NCI-H2107 treated with DMSO at 0.1 percent for 48 hours (cell line): ENCODE measurements at regions not wholly inside any gene's neighbourhood (a gene's known extent, or its start where the extent isn't known, plus 50 kb on each side); places are given as distances from the start of the nearest gene placed in this dataset.
"Not testable (repeated sequence)": the region's sequence is repeated elsewhere in the genome, so short reads cannot be mapped to it uniquely, and the experiment has no call there.

Experiments
- DNase-seq: peaks from one replicate; lab custom pipeline; 2025; ENCODE audit not compliant: unreplicated experiment; lab: John Stamatoyannopoulos, UW

DNA sequence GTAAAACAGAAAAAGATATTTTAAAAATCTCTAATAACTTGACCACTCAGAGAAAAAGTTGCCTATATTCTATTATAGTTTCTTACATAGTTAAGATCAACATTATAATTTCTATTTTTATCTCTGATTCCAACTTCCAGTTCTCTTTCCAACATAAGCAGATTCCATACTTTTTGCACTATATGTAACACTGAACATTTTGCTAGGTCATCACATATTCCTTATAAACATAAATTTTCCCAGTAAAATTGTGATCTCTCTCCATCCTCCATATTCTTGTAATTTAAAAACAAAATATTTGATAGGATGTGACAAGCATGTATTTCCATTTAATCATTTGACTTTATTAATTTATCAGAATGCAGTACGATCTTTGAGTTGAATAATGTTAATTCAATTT is 170.4 kb upstream of the THSD7A start:
- DNase-seq, result no peak

DNA sequence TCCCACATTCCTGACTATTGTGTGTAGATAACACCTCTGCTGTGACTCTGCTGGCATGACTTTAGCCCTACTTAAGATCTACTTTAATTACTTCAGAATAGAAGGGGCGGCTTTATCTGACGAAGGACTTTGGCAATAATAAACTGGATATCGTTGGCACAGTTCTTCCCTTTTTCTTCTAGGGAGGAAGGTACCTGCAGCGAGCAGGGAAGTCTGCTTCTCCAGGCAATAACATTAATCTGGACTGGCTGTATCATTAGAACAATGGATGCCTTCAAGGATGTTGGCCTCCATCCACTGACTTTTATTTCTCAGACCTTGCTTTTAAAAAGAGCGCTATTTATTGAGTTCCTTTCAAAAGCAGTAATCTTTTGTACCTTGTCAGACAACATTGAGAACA is 172.6 kb upstream of the THSD7A start:
- DNase-seq, result no peak

DNA sequence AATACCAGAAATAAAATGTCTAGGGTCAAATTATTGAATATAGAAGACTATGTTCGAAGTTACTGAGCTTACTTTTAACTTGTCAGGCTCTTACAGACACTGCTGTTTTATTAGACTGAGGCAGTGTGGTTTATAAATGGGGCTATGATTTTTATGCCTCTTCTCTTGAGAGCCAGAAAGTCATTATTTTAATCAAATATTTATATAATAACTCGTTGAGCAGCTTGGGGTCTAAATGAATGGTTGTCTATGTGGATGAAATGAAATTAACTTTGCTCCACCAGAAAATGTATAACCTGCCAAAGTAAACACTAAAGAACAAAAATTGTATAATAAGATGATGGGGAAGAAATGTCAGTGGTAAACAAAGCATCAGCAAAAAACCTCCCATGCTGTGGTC is 175.6 kb upstream of the THSD7A start:
- no peak for DNase-seq

DNA sequence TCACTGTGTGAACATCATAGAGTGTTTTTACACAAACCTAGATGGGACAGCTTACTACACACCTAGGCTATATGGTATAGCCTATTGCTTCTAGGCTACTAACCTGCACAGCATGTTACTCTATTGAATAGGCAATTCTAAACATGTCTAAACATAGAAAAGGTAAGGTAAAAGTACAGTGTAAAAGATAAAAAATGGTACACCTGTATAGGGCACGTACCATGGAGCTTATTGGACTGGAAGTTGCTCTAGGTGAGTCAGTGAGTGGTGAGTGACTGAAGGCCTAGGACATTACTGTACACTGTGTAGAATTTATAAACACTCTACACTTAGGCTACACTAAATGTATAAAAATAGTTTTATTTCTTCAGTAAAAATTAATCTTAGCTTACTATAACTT is 182.0 kb upstream of the THSD7A start:
- no peak for DNase-seq

DNA sequence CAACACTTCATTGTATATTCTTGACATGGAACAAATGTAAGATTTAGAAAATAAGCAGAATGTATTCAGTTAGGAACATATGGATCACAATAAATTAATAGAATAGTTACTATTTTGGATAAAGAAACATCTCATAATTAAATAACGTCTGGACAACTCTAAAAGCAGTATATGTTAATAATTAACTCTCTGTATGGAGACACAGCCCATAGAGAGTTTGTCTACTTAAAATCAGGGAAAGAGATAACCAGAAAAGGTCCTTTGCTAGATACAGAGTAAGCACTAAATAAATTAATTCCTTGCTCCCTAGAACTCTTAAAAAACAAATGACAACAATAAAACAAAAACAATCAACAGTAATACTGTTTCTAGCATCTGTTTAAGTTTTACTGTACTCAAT is 184.4 kb upstream of the THSD7A start:
- no peak for DNase-seq

DNA sequence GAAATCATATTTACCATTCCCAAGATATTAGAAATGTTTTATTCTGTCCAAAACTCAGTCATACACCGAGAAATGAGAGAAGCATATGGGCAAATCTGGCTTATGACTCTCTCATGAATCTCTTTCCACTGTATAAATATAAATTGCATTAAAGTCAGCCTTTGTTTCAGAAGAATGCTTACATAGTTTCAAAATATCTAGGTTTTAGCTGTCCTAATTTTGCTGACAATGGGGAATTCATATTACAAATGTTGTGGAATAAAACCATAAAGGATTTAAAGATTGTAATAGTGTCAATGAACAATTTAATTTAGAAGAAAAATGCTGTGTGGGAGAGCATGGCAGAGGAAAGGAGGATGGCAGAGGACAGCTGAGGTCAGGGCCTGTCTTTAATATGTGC is 185.0 kb upstream of the THSD7A start:
- DNase-seq, result no peak

DNA sequence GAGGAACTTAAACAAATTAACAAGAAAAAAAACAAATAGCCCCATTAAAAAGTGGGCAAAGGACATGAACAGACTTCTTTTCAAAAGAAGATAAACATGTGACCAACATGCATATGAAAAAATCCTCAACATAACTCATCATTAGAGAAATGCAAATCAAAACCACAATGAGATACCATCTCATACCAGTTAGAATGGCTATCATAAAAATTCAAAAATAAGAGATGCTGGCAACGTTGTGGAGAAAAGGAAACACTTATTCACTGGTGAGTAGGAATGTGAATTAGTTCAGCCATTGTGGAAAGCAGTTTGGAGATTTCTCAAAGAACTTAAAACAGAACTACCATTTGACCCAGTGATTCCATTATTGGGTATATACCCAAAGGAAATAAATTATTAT is 189.1 kb upstream of the TMEM106B start:
- DNase-seq, result not testable (repeated sequence)

DNA sequence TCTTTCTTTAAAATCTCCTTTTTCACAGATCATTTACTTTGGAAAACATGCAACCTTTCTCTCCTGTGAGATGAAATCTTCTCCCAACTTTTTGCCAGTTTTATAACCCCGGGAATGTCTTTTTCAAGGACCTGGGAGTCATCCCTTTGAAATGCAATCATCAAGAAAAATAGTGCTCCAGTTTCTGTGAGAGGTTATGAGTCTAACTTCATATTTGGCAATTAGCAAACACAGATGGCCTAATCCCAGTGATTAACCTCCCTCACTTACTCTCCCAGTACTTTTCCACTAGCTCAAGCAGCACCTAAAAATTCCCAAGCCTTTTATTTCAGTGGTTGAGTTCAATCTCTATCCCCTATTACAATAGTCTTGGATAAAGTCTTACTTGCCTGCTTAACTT is 185.8 kb upstream of the TMEM106B start:
- no peak for DNase-seq

DNA sequence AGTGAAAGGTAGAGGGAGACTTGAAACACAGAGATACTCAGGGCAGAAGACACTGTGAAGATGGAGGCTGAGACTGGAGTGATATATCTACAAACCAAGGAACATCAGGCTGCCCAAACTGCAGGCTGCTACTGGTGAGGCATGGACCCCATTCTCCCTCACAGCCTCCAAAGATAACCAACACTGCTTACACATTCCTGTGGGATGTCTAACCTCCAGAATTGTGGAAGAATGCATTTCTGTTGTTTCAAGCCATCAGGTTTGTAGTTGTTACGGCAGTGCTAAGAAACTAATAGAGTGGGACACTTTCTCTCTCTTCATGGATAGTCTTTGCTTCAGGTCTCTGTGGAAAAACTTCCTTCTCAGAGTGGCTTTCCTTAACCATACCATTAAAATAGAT is 182.6 kb upstream of the TMEM106B start:
- no peak for DNase-seq

DNA sequence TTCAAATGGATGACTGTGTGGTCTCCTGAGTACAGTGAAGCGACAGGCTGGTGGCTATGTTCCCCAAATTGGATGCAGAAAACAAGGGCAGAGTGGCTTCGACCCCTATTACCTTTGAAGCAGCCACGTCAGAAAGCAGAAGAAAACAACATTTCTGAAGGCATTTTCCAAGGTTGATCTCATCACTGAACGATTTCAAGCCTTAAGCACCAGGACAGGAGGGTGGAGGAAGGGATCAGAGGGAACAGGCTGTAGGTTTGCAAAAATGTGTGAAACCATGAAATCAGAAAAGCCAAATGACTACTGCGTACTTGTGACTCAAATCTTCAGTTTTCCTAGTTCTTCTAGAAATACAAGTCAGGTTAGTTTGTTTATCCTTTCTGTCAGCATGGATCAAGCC is 181.0 kb upstream of the TMEM106B start:
- DNase-seq, result no peak

DNA sequence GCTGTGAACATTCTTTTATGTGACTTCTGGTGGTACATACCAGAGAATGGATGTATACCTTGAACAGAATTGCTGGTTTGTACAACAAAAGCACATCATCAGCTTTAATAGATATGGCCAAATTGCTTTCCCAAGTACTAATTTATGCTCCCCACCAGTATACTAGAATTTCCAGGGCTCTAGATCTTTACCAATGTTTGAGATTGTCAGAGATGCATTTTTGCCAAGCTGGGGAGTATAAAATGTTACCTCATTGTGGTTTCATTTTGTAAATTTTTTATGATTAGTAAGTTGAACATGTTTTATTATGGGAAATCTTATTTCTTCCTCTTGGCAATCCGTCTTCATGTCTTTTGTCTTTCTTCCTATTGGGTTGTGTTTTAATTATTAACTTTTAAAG is 179.9 kb upstream of the TMEM106B start:
- no peak for DNase-seq

DNA sequence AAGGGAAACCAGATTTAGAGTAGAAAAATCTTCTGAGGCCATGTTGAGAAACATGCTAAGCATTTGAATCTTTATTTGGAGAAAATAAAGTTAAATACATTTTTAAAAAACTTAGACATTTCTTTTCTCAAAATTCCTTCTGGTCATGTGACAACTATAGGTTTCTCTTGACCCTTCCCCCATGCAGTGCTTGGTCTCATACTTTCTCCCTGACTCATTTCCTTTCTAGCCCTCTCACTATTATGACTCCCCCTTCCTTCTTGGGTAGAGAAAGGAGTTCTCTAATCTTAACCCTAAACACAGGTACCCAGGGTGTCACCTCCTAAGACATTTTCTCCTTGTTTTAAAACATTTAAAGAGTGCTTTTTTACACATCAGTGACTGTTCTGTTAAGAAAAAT is 179.5 kb upstream of the TMEM106B start:
- DNase-seq, result no peak

DNA sequence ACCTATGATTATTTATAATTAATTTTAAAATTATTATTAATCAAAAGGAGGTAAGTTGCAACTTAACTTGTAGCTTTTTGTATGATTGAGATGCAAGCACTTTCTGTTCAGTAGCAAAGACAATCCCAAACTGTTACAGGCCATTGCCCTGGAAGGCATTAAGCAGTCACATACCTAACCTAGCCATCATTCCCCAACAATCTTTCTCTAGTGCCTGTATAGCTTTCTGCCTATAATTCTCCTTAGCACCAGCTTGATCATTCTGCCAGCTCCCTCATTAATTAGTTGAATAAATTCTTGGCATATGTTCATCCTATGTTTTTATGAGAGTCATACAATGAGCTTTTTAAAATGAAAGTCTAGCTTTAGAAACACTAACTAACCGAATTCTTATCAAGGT is 178.9 kb upstream of the TMEM106B start:
- DNase-seq, result no peak

DNA sequence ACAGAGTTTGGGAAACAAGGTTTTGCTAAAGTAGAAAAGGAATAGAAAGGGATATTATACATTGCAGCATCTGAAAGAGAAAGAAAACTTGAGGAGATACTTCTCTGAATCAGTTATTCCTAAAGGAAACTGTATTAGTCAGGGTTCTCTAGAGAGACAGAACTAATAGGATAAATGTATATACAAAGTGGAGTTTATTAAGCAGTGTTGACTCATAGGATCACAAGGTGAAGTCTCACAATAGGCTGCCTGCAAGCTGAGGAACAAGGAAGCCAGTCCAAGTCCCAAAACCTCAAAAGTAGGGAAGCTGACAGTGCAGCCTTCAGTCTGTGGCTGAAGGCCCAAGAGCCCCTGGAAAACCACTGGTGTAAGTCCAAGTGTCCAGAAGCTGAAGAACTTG is 167.6 kb upstream of the TMEM106B start:
- DNase-seq, result not testable (repeated sequence)

DNA sequence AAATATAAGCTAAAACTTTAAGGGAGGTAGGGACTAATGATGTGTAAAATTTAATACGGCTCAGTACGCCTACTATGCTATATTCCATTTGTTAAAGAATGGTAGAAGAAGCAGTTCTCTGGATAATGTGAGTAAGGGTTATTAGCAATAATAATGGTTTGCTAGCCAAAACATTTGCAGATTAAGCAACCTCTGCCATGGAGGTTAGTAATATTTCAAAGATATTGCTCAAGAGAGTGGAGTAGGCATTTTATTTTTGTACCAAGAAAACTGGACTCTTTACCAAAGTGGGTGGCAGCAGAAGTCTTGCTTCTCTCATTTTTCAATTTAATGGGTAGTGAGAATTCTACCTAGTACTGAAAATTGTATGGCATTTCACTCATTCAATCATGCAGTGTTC is 158.9 kb upstream of the TMEM106B start:
- no peak for DNase-seq

DNA sequence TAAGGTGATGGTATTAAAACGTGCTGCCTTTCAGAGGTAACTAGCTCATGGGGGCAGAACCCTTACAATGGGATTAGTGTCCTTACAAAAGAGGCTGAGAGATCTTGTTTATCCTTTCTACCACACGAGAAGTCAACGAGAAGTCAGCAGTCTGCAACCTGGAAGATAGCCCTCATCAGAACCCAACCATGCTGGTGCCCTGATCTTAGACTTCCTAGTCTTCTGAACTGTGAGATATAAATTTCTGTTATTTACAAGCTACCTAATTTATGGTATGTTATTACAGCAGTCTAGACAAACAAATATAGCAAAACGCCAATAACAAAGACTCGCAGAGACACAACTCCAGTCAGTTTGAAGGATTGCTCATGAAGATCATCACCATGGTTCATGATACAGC is 157.5 kb upstream of the TMEM106B start:
- no peak for DNase-seq

DNA sequence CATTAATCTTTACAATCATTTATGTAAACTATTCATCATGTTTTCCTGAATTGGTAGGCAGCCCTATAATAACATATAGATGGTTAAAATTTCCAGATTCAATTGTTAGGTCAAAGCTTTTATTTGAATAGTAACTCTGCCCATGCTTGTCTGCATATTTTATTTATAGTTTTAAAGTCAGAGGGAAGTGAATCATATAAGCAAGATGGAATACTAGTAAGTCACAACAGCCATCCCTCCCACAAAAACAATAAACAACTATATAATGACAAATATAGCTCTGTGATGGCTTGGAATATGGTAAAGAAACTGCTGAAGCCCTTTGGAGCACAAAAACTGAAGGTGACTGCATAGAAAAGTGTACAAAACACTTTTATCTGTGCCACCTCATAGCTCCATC is 156.3 kb upstream of the TMEM106B start:
- DNase-seq, result no peak

DNA sequence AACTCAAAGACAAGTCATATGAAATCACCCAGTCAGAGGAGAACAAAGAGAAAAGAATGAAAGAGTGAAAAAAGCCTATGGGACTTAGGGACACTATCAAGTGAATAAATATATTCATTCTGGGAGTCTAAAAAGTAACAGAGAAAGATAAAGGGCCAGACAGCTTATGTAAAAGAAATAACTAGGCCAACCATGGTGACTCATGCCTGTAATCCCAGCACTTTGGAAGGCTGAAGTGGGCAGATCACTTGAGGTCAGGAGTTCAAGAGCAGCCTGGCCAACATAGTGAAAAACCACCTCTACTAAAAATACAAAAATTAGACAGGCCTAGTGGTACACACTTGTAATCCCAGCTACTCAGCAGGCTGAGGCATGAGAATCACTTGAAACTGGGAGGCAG is 154.7 kb upstream of the TMEM106B start:
- no peak for DNase-seq

DNA sequence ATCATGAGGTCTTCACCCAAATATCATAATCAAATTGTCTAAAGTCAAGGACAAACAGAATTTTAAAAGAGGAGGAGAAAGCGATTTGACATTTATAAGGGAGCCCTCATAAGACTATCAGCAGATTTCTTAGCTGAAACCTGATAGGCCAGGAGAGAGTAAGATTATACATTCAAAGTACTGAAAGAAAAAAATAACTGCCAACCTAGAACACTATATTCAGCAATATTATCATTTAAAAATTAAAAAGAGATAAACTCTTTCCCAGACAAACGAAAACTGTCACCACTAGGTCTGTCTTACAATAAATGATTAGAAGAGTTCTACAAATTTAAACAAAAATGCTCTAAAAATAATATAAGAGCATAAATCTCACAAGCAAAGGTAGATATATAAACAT is 154.1 kb upstream of the TMEM106B start:
- DNase-seq, result no peak

DNA sequence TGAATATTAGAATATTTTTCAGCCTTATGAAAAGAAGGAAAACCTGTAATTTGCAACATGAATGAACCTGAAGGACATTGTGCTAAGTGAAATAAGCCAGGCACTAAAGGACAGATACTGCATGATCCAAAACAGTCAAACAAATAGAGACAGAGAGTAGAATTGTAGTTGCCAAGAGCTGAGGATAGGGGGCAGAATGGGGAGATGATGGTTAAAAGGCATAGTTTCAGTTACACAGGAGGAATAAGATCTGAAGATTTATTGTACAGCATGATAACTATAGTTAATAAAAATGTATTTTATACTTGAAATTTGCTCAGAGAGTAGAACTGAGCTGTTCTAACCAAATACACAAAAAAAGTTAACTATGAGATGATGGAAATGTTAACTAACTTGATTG is 149.0 kb upstream of the TMEM106B start:
- DNase-seq, result no peak

DNA sequence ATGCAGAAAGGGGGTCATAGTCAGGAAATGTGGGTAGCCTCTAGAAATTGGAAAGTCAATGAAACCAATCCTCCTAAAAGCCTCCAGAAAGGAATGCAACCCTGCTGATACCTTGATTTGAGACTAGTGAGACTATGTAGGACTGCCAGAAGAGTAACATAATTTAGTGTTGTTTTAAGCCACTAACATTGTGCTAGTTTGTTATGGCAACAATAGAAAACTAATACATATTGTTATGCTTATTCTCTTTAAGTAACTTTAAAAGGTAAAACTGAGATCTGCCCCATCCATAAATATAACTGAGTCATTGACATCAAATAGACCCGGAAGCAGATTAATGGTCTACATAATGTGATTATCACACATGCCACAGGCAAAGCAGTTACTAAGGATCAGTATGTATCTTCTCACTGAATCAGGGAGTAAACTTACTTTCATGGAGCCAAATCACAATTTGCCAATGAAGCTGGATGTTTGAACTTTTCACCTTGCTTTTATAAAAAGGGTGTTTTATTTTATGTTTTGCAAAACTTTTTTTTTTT is 146.4 kb upstream of the TMEM106B start:
- no peak for DNase-seq

DNA sequence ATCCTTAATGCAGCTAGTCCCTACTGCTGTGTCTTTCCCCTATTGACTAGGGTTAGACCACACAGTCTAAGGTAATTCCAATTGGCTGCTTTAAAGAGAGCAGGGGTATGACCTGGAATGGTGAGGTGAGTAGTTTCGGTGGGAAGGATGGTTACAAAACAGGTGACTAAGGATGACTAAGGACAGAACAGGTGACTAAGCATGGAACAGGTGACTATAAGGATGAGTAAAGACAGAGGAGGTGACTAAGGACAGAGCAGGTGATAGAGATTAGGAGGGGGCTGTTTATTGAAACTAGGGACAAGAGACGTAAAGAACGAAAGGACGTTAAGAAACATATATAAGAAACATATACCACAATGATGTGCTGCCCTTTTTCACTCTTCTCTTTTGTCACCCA is 145.1 kb upstream of the TMEM106B start:
- peak; percentile 24 for DNase-seq

DNA sequence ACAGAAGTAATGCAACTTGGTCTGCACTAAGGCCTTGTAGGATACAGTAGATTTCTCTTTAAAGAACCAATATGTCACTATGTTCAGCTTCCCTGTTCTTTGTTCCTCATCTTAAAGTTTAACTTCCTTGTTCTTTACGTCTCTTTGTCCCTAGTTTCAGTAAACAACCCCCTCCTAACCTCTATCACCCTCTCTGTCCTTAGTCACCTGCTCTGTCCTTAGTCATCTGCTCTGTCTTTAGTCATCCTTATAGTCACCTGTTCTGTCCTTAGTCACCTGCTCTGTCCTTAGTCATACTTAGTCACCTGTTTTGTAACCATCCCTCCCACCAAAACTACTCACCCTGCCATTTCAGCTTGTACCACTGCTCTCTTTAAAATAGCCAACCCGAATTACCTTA is 144.6 kb upstream of the TMEM106B start:
- peak; percentile 28 for DNase-seq
